ENCODE measurements at regions not wholly inside any gene's neighbourhood (a gene's known extent, or its start where the extent isn't known, plus 50 kb on each side); places are given as distances from the start of the nearest gene placed in this dataset.

- 52 to 56% methylated on average over 6 of the region's 6 CpGs for WGBS, 2 donors
- Histone ChIP-seq H3K36me3 (ENCODE audit: control insufficient read depth in 2 of 2, insufficient read depth in 2 of 2, low read length in 1 of 2) (no peaks in the 10 kb centered on the region), H3K4me3 (ENCODE audit: low read depth in 1 of 2, low read length in 2 of 2) (no peak overlapping the region), H3K27me3 (ENCODE audit: control insufficient read depth in 1 of 2, insufficient read depth in 2 of 2, low read length in 2 of 2) (no peaks in the 10 kb centered on the region), H3K27ac (ENCODE audit: low read depth in 2 of 2, low read length in 1 of 2) (no peak overlapping the region), H3K9me3 (ENCODE audit: control insufficient read depth in 2 of 2, insufficient read depth in 1 of 2, low read depth in 1 of 2, low read length in 1 of 2) (no peaks in the 10 kb centered on the region), H3K4me1 (ENCODE audit: control insufficient read depth in 2 of 2, insufficient read depth in 2 of 2, low read length in 1 of 2) (no peaks in the 10 kb centered on the region)
Observed at GRCh38 chr10:111831058-111831457, 352.5 kb downstream of the GPAM start.

- 37 to 47% methylated on average over 2 of the region's 2 CpGs for WGBS, 2 donors
- Histone ChIP-seq H3K36me3 (ENCODE audit: control insufficient read depth in 2 of 2, insufficient read depth in 2 of 2, low read length in 1 of 2) (no peaks in the 10 kb centered on the region), H3K27ac (ENCODE audit: low read depth in 2 of 2, low read length in 1 of 2) (no peak overlapping the region), H3K4me1 (ENCODE audit: control insufficient read depth in 2 of 2, insufficient read depth in 2 of 2, low read length in 1 of 2) (no peaks in the 10 kb centered on the region), H3K9me3 (ENCODE audit: control insufficient read depth in 2 of 2, insufficient read depth in 1 of 2, low read depth in 1 of 2, low read length in 1 of 2) (no peaks in the 10 kb centered on the region), H3K27me3 (ENCODE audit: control insufficient read depth in 1 of 2, insufficient read depth in 2 of 2, low read length in 2 of 2) (no peaks in the 10 kb centered on the region), H3K4me3 (ENCODE audit: low read depth in 1 of 2, low read length in 2 of 2) (no peak overlapping the region)
Observed at GRCh38 chr10:111833251-111833650, 350.3 kb downstream of the GPAM start.

- Histone ChIP-seq H3K4me3 (ENCODE audit: low read depth in 1 of 2, low read length in 2 of 2) (no peak overlapping the region), H3K27me3 (ENCODE audit: control insufficient read depth in 1 of 2, insufficient read depth in 2 of 2, low read length in 2 of 2) (no peaks in the 10 kb centered on the region), H3K36me3 (ENCODE audit: control insufficient read depth in 2 of 2, insufficient read depth in 2 of 2, low read length in 1 of 2) (no peaks in the 10 kb centered on the region), H3K4me1 (ENCODE audit: control insufficient read depth in 2 of 2, insufficient read depth in 2 of 2, low read length in 1 of 2) (no peaks in the 10 kb centered on the region), H3K9me3 (ENCODE audit: control insufficient read depth in 2 of 2, insufficient read depth in 1 of 2, low read depth in 1 of 2, low read length in 1 of 2) (no peaks in the 10 kb centered on the region), H3K27ac (ENCODE audit: low read depth in 2 of 2, low read length in 1 of 2) (no peak overlapping the region)
- WGBS, 2 donors: 18 to 34% methylated on average over 8 of the region's 8 CpGs
Observed at GRCh38 chr10:111835574-111835973, 348.0 kb downstream of the GPAM start.

- H3K36me3 ChIP-seq (ENCODE audit: control insufficient read depth in 2 of 2, insufficient read depth in 2 of 2, low read length in 1 of 2): no peaks in the 10 kb centered on the region
- H3K4me3 ChIP-seq (ENCODE audit: low read depth in 1 of 2, low read length in 2 of 2): no peak overlapping the region
- H3K9me3 ChIP-seq (ENCODE audit: control insufficient read depth in 2 of 2, insufficient read depth in 1 of 2, low read depth in 1 of 2, low read length in 1 of 2): no peaks in the 10 kb centered on the region
- no peak overlapping the region for H3K27ac ChIP-seq (ENCODE audit: low read depth in 2 of 2, low read length in 1 of 2)
- H3K27me3 ChIP-seq (ENCODE audit: control insufficient read depth in 1 of 2, insufficient read depth in 2 of 2, low read length in 2 of 2): no peaks in the 10 kb centered on the region
- whole genome bisulfite sequencing, 2 donors: 48 to 50% methylated on average over 1 of the region's 1 CpG
- H3K4me1 ChIP-seq (ENCODE audit: control insufficient read depth in 2 of 2, insufficient read depth in 2 of 2, low read length in 1 of 2): no peaks in the 10 kb centered on the region
Observed at GRCh38 chr10:111836064-111836463, 347.5 kb downstream of the GPAM start.

- Histone ChIP-seq H3K9me3 (ENCODE audit: control insufficient read depth in 2 of 2, insufficient read depth in 1 of 2, low read depth in 1 of 2, low read length in 1 of 2) (no peaks in the 10 kb centered on the region), H3K36me3 (ENCODE audit: control insufficient read depth in 2 of 2, insufficient read depth in 2 of 2, low read length in 1 of 2) (no peaks in the 10 kb centered on the region), H3K27ac (ENCODE audit: low read depth in 2 of 2, low read length in 1 of 2) (no peak overlapping the region), H3K27me3 (ENCODE audit: control insufficient read depth in 1 of 2, insufficient read depth in 2 of 2, low read length in 2 of 2) (no peaks in the 10 kb centered on the region), H3K4me3 (ENCODE audit: low read depth in 1 of 2, low read length in 2 of 2) (no peak overlapping the region), H3K4me1 (ENCODE audit: control insufficient read depth in 2 of 2, insufficient read depth in 2 of 2, low read length in 1 of 2) (no peaks in the 10 kb centered on the region)
- 43 to 47% methylated on average over 2 of the region's 2 CpGs for WGBS, 2 donors
Observed at GRCh38 chr10:111836571-111836970, 347.0 kb downstream of the GPAM start.

GRCh38 chr10:111837086-111837485 is 346.5 kb downstream of the GPAM start:
- Histone ChIP-seq H3K36me3 (ENCODE audit: control insufficient read depth in 2 of 2, insufficient read depth in 2 of 2, low read length in 1 of 2) (no peaks in the 10 kb centered on the region), H3K4me3 (ENCODE audit: low read depth in 1 of 2, low read length in 2 of 2) (no peak overlapping the region), H3K27me3 (ENCODE audit: control insufficient read depth in 1 of 2, insufficient read depth in 2 of 2, low read length in 2 of 2) (no peaks in the 10 kb centered on the region), H3K4me1 (ENCODE audit: control insufficient read depth in 2 of 2, insufficient read depth in 2 of 2, low read length in 1 of 2) (no peaks in the 10 kb centered on the region), H3K9me3 (ENCODE audit: control insufficient read depth in 2 of 2, insufficient read depth in 1 of 2, low read depth in 1 of 2, low read length in 1 of 2) (no peaks in the 10 kb centered on the region), H3K27ac (ENCODE audit: low read depth in 2 of 2, low read length in 1 of 2) (no peak overlapping the region)
- WGBS, 2 donors: 82% methylated on average over 2 of the region's 2 CpGs

- WGBS, 2 donors: 75 to 81% methylated on average over 2 of the region's 2 CpGs
- H3K4me3 ChIP-seq (ENCODE audit: low read depth in 1 of 2, low read length in 2 of 2): no peak overlapping the region
- no peaks in the 10 kb centered on the region for H3K36me3 ChIP-seq (ENCODE audit: control insufficient read depth in 2 of 2, insufficient read depth in 2 of 2, low read length in 1 of 2)
- H3K27me3 ChIP-seq (ENCODE audit: control insufficient read depth in 1 of 2, insufficient read depth in 2 of 2, low read length in 2 of 2): no peaks in the 10 kb centered on the region
- H3K9me3 ChIP-seq (ENCODE audit: control insufficient read depth in 2 of 2, insufficient read depth in 1 of 2, low read depth in 1 of 2, low read length in 1 of 2): no peaks in the 10 kb centered on the region
- no peaks in the 10 kb centered on the region for H3K4me1 ChIP-seq (ENCODE audit: control insufficient read depth in 2 of 2, insufficient read depth in 2 of 2, low read length in 1 of 2)
- no peak overlapping the region for H3K27ac ChIP-seq (ENCODE audit: low read depth in 2 of 2, low read length in 1 of 2)
Observed at GRCh38 chr10:111837985-111838384, 345.6 kb downstream of the GPAM start.

GRCh38 chr10:111840546-111840945 is 343.0 kb downstream of the GPAM start:
- Histone ChIP-seq H3K4me3 (ENCODE audit: low read depth in 1 of 2, low read length in 2 of 2) (no peak overlapping the region), H3K27ac (ENCODE audit: low read depth in 2 of 2, low read length in 1 of 2) (no peak overlapping the region), H3K27me3 (ENCODE audit: control insufficient read depth in 1 of 2, insufficient read depth in 2 of 2, low read length in 2 of 2) (no peaks in the 10 kb centered on the region), H3K4me1 (ENCODE audit: control insufficient read depth in 2 of 2, insufficient read depth in 2 of 2, low read length in 1 of 2) (no peaks in the 10 kb centered on the region), H3K9me3 (ENCODE audit: control insufficient read depth in 2 of 2, insufficient read depth in 1 of 2, low read depth in 1 of 2, low read length in 1 of 2) (no peaks in the 10 kb centered on the region), H3K36me3 (ENCODE audit: control insufficient read depth in 2 of 2, insufficient read depth in 2 of 2, low read length in 1 of 2) (no peaks in the 10 kb centered on the region)

GRCh38 chr10:111852801-111853200 is 330.8 kb downstream of the GPAM start:
- 67 to 79% methylated on average over 2 of the region's 2 CpGs for WGBS, 2 donors
- Histone ChIP-seq H3K27ac (ENCODE audit: low read depth in 2 of 2, low read length in 1 of 2) (no peak overlapping the region), H3K27me3 (ENCODE audit: control insufficient read depth in 1 of 2, insufficient read depth in 2 of 2, low read length in 2 of 2) (no peaks in the 10 kb centered on the region), H3K4me1 (ENCODE audit: control insufficient read depth in 2 of 2, insufficient read depth in 2 of 2, low read length in 1 of 2) (no peaks in the 10 kb centered on the region), H3K9me3 (ENCODE audit: control insufficient read depth in 2 of 2, insufficient read depth in 1 of 2, low read depth in 1 of 2, low read length in 1 of 2) (peaks cover 0 to 5% of the 10 kb centered on the region in 2 donors), H3K4me3 (ENCODE audit: low read depth in 1 of 2, low read length in 2 of 2) (no peak overlapping the region), H3K36me3 (ENCODE audit: control insufficient read depth in 2 of 2, insufficient read depth in 2 of 2, low read length in 1 of 2) (no peaks in the 10 kb centered on the region)

GRCh38 chr10:111856631-111857030 is 326.9 kb downstream of the GPAM start:
- WGBS, 2 donors: 47 to 55% methylated on average over 3 of the region's 3 CpGs

More at GRCh38 chr10:111856631-111857030, 326.9 kb downstream of the GPAM start:
- Histone ChIP-seq H3K27me3 (ENCODE audit: control insufficient read depth in 1 of 2, insufficient read depth in 2 of 2, low read length in 2 of 2) (no peaks in the 10 kb centered on the region), H3K4me3 (ENCODE audit: low read depth in 1 of 2, low read length in 2 of 2) (no peak overlapping the region), H3K9me3 (ENCODE audit: control insufficient read depth in 2 of 2, insufficient read depth in 1 of 2, low read depth in 1 of 2, low read length in 1 of 2) (no peaks in the 10 kb centered on the region), H3K36me3 (ENCODE audit: control insufficient read depth in 2 of 2, insufficient read depth in 2 of 2, low read length in 1 of 2) (no peaks in the 10 kb centered on the region), H3K4me1 (ENCODE audit: control insufficient read depth in 2 of 2, insufficient read depth in 2 of 2, low read length in 1 of 2) (no peaks in the 10 kb centered on the region), H3K27ac (ENCODE audit: low read depth in 2 of 2, low read length in 1 of 2) (no peak overlapping the region)

Data from esophagus (tissue), 2 donors.